GM12891 (cell line): ENCODE measurements at regions not wholly inside any gene's neighbourhood (a gene's known extent, or its start where the extent isn't known, plus 50 kb on each side); places are given as distances from the start of the nearest gene placed in this dataset.

ENCODE experiments used
- POLR2A ChIP-seq: IDR thresholded peaks from 2 replicates; pipeline ENCODE4 v1.6.1; 2011; ENCODE audit warnings: low read depth, low read length, control low read depth
- POLR2AphosphoS5 ChIP-seq: IDR thresholded peaks from 2 replicates; pipeline ENCODE4 v1.6.1; 2011; ENCODE audit warnings: low read depth, low read length, control low read depth
- TAF1 ChIP-seq: IDR thresholded peaks from 2 replicates; pipeline ENCODE4 v1.6.1; 2011; ENCODE audit warnings: low read depth, low read length, control low read depth

DNA sequence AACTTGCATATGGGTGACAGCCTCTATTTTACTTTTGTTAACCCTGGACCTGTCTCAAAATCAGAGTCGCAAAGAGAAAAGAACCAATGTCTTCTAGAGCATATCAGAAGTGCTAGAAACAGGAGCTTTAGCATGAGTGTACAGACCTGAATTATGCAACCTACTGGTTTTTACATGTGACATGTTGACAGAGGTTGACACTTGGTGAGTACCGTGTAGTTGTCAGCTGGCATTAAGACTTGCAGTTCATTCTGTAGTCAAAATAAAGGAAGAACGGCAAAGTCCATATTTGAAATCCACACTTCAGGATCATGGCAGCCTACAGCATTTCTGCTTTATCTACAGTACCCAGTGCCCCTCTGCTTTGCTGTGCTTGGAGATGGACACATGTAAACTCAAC lies 291.9 kb upstream of the TENM3 start:
- no peak for TF ChIP-seq POLR2A
- no peak for TF ChIP-seq POLR2AphosphoS5
- no peak for TF ChIP-seq TAF1
